Colonic mucosa (tissue), 4 donors: ENCODE measurements at regions not wholly inside any gene's neighbourhood (a gene's known extent, or its start where the extent isn't known, plus 50 kb on each side); places are given as distances from the start of the nearest gene placed in this dataset.

Experiments
- DNase-seq: peaks from one replicate; pipeline ENCODE4 v3.0.0-alpha.2; 2020
- H3K27ac ChIP-seq: fragments of 200-600 bp; one replicate; pipeline ENCODE4 v1.8.0; 2021
- H3K27me3 ChIP-seq: fragments of 200-600 bp; one replicate; pipeline ENCODE4 v1.8.0; 2021
- H3K36me3 ChIP-seq: fragments of 200-600 bp; one replicate; pipeline ENCODE4 v1.8.0; 2021
- H3K4me1 ChIP-seq: fragments of 200-600 bp; one replicate; pipeline ENCODE4 v1.8.0; 2021; ENCODE audit warnings: mild to moderate bottlenecking
- H3K4me3 ChIP-seq: fragments of 200-600 bp; one replicate; pipeline ENCODE4 v1.8.0; 2021
- H3K9ac ChIP-seq, 2 donors: one replicate each; pipeline ENCODE4 v1.7.0; 2013; ENCODE audit warnings: control low read depth in 2 of 2, low read depth in 2 of 2, low read length in 2 of 2
- H3K9me3 ChIP-seq: fragments of 200-600 bp; one replicate; pipeline ENCODE4 v1.8.0; 2021
- CTCF ChIP-seq: fragments of 200-600 bp; IDR thresholded peaks from one replicate; pipeline ENCODE4 v1.8.0; 2022; ENCODE audit warnings: antibody characterized with exemption, mild to moderate bottlenecking
- intact Hi-C: fragments of 100-400 bp; cut with DNase I; formaldehyde crosslinking; loops from one replicate; pipeline ENCODE4 v1.14.1; 2022
- donor health status: healthy.
- donor health status: DM: no; HTN: no; CAD: no.
- donor health status: DM: no; HTN: no; CAD: no.

GRCh38 chr5:166507810-166508425 lies 1783.5 kb upstream of the WWC1 start:
- H3K27ac ChIP-seq, result no peak overlapping the region
- H3K4me3 ChIP-seq, result no peak overlapping the region
- no peaks in the 10 kb centered on the region for H3K36me3 ChIP-seq
- TF ChIP-seq CTCF, result no peak
- no peak overlapping the region for H3K9ac ChIP-seq
- H3K4me1 ChIP-seq, result no peaks in the 10 kb centered on the region
- no peaks in the 10 kb centered on the region for H3K27me3 ChIP-seq
- H3K9me3 ChIP-seq, result no peaks in the 10 kb centered on the region
- intact Hi-C loops, result no loop called here
- DNase-seq, result no peak

GRCh38 chr5:166509085-166509484 lies 1782.4 kb upstream of the WWC1 start:
- no peaks in the 10 kb centered on the region for H3K4me1 ChIP-seq
- H3K4me3 ChIP-seq, result no peak overlapping the region
- H3K27ac ChIP-seq, result no peak overlapping the region
- H3K9me3 ChIP-seq, result no peaks in the 10 kb centered on the region
- H3K36me3 ChIP-seq, result no peaks in the 10 kb centered on the region
- no peak overlapping the region for H3K9ac ChIP-seq
- TF ChIP-seq CTCF, result no peak
- H3K27me3 ChIP-seq, result no peaks in the 10 kb centered on the region
- no peak for DNase-seq
- intact Hi-C loops, result no loop called here

- DNase-seq, result no peak
- Histone ChIP-seq H3K4me3 (no peak overlapping the region), H3K36me3 (no peaks in the 10 kb centered on the region), H3K9ac (no peak overlapping the region), H3K27me3 (no peaks in the 10 kb centered on the region), H3K27ac (no peak overlapping the region), H3K9me3 (no peaks in the 10 kb centered on the region), H3K4me1 (no peaks in the 10 kb centered on the region)
- no peak for TF ChIP-seq CTCF
- intact Hi-C loops, result no loop called here
Measured at GRCh38 chr5:166517976-166518375, 1773.5 kb upstream of the WWC1 start.

- no peaks in the 10 kb centered on the region for H3K36me3 ChIP-seq
Measured at GRCh38 chr5:166523206-166523605, 1768.2 kb upstream of the WWC1 start.

GRCh38 chr5:166529200-166529599 lies 1762.2 kb upstream of the WWC1 start:
- no peaks in the 10 kb centered on the region for H3K27me3 ChIP-seq
- H3K36me3 ChIP-seq, result no peaks in the 10 kb centered on the region
- H3K4me1 ChIP-seq, result no peaks in the 10 kb centered on the region
- no peak overlapping the region for H3K4me3 ChIP-seq
- no peak for DNase-seq
- H3K9ac ChIP-seq, result no peak overlapping the region
- no peaks in the 10 kb centered on the region for H3K9me3 ChIP-seq
- H3K27ac ChIP-seq, result no peak overlapping the region
- intact Hi-C loops, result no loop called here
- no peak for TF ChIP-seq CTCF

More at GRCh38 chr5:166523206-166523605, 1768.2 kb upstream of the WWC1 start:
- intact Hi-C loops, result no loop called here
- Histone ChIP-seq H3K4me1 (no peaks in the 10 kb centered on the region), H3K9me3 (no peaks in the 10 kb centered on the region), H3K9ac (no peak overlapping the region), H3K27me3 (no peaks in the 10 kb centered on the region), H3K4me3 (no peak overlapping the region), H3K27ac (no peak overlapping the region)
- DNase-seq, result no peak
- no peak for TF ChIP-seq CTCF
